Naive thymus-derived CD8-positive, alpha-beta T cell (primary cell): ENCODE measurements at regions not wholly inside any gene's neighbourhood (a gene's known extent, or its start where the extent isn't known, plus 50 kb on each side); places are given as distances from the start of the nearest gene placed in this dataset.
"Not testable (repeated sequence)": the region's sequence is repeated elsewhere in the genome, so short reads cannot be mapped to it uniquely, and the experiment has no call there.

Experiments
- ATAC-seq, 2 donors: fragments of 150-1000 bp; cut with Tn5 transposase in 1 of 2; sonication (Bioruptor Pico), chemical (Tn5 transposase) in 1 of 2; 1 replicate in 1 of 2; 2 replicates in 1 of 2; pipeline ENCODE4 v1.10.0; 2021; ENCODE audit warnings: mild to moderate bottlenecking in 2 of 2, moderate library complexity in 2 of 2
- POLR2A ChIA-PET: fragments of 350-600 bp; sonication (Branson Sonifier 250); formaldehyde crosslinking; loops from one replicate; lab custom pipeline; 2021; ENCODE audit warnings: antibody characterized with exemption; lab: Charles Lee
- DNase-seq, 10 donors: peaks; one replicate each; pipeline versions ENCODE4 v3.0.0 to v3.0.0-alpha.2; 2020 to 2022
- H3K27ac Mint-ChIP-seq, 10 donors: one replicate each; pipeline ENCODE4 v1.8.0; 2020 to 2022; ENCODE audit warnings: mild to moderate bottlenecking in 10 of 10, mixed read lengths in 10 of 10, moderate library complexity in 4 of 10, inconsistent platforms in 1 of 10
- H3K27me3 Mint-ChIP-seq, 5 donors: one replicate each; pipeline ENCODE4 v1.8.0; 2021 to 2022; ENCODE audit warnings: mixed read lengths in 5 of 5
- H3K36me3 Mint-ChIP-seq, 3 donors: one replicate each; pipeline ENCODE4 v1.8.0; 2020 to 2022; ENCODE audit warnings: mixed read lengths in 3 of 3, mild to moderate bottlenecking in 2 of 3, inconsistent platforms in 1 of 3
- H3K4me1 Mint-ChIP-seq, 4 donors: one replicate each; pipeline ENCODE4 v1.8.0; 2021 to 2022; ENCODE audit warnings: mixed read lengths in 4 of 4
- H3K4me3 Mint-ChIP-seq, 10 donors: one replicate each; pipeline ENCODE4 v1.8.0; 2020 to 2022; ENCODE audit warnings: mild to moderate bottlenecking in 10 of 10, mixed read lengths in 10 of 10, moderate library complexity in 6 of 10, inconsistent platforms in 1 of 10
- H3K9me3 Mint-ChIP-seq, 9 donors: one replicate each; pipeline ENCODE4 v1.8.0; 2020 to 2022; ENCODE audit warnings: mixed read lengths in 9 of 9, mild to moderate bottlenecking in 3 of 9, inconsistent platforms in 1 of 9, moderate library complexity in 1 of 9

GRCh38 chr3:151675858-151676615 lies 57.7 kb upstream of the AADACL2 start:
- Mint-ChIP-seq H3K27me3 (peaks cover 0 to 5% (median 2%) of the 10 kb centered on the region in 5 donors), H3K36me3 (no peaks in the 10 kb centered on the region), H3K4me1 (no peaks in the 10 kb centered on the region), H3K9me3 (peaks cover 0 to 16% (median 3%) of the 10 kb centered on the region in 9 donors), H3K27ac (no peak overlapping the region), H3K4me3 (no peak overlapping the region)
- DNase-seq (no peak), ATAC-seq (no peak)
- POLR2A ChIA-PET = no interaction called here

GRCh38 chr3:151673974-151674373 lies 59.8 kb upstream of the AADACL2 start:
- Mint-ChIP-seq H3K9me3 (peaks cover 0 to 16% (median 1%) of the 10 kb centered on the region in 9 donors), H3K27me3 (peaks cover 0 to 4% (median 2%) of the 10 kb centered on the region in 5 donors), H3K27ac (no peak overlapping the region), H3K4me1 (no peaks in the 10 kb centered on the region), H3K4me3 (no peak overlapping the region), H3K36me3 (no peaks in the 10 kb centered on the region)
- no peak for DNase-seq
- ATAC-seq = no peak
- POLR2A ChIA-PET = no interaction called here

GRCh38 chr3:151667762-151668161 lies 66.0 kb upstream of the AADACL2 start:
- DNase-seq, POLR2A ChIA-PET, ATAC-seq, H3K4me3 Mint-ChIP-seq, H3K27ac Mint-ChIP-seq, H3K27me3 Mint-ChIP-seq, H3K4me1 Mint-ChIP-seq, H3K36me3 Mint-ChIP-seq: not testable (repeated sequence)
- peaks cover 0 to 15% (median 1%) of the 10 kb centered on the region in 9 donors for H3K9me3 Mint-ChIP-seq

- no peaks in the 10 kb centered on the region for H3K9me3 Mint-ChIP-seq
- H3K27me3 Mint-ChIP-seq = no peaks in the 10 kb centered on the region
- ATAC-seq (no peak), DNase-seq (no peak)
- H3K4me1 Mint-ChIP-seq = no peaks in the 10 kb centered on the region
- no peak overlapping the region for H3K27ac Mint-ChIP-seq
- H3K36me3 Mint-ChIP-seq = no peaks in the 10 kb centered on the region
- POLR2A ChIA-PET = no interaction called here
- H3K4me3 Mint-ChIP-seq = no peak overlapping the region
Measured at GRCh38 chr3:151660885-151661284, 72.8 kb upstream of the AADACL2 start.

GRCh38 chr3:151644986-151645385 lies 88.7 kb upstream of the AADACL2 start:
- Mint-ChIP-seq H3K36me3 (no peaks in the 10 kb centered on the region), H3K4me1 (no peaks in the 10 kb centered on the region), H3K27me3 (peaks cover 0 to 8% (median 2%) of the 10 kb centered on the region in 5 donors), H3K27ac (no peak overlapping the region), H3K9me3 (peaks cover 0 to 9% (median 0%) of the 10 kb centered on the region in 9 donors), H3K4me3 (no peak overlapping the region)
- no peak for ATAC-seq
- no peak for DNase-seq
- POLR2A ChIA-PET = no interaction called here

- no peak for ATAC-seq
- POLR2A ChIA-PET = no interaction called here
- DNase-seq = no peak
- H3K27me3 Mint-ChIP-seq = peaks cover 0 to 4% (median 0%) of the 10 kb centered on the region in 5 donors
- no peaks in the 10 kb centered on the region for H3K4me1 Mint-ChIP-seq
- H3K27ac Mint-ChIP-seq = no peak overlapping the region
- H3K36me3 Mint-ChIP-seq = no peaks in the 10 kb centered on the region
- peaks cover 0 to 3% (median 0%) of the 10 kb centered on the region in 9 donors for H3K9me3 Mint-ChIP-seq
- no peak overlapping the region for H3K4me3 Mint-ChIP-seq
Measured at GRCh38 chr3:151644020-151644620, 89.6 kb upstream of the AADACL2 start.

- Mint-ChIP-seq H3K27ac (no peak overlapping the region), H3K27me3 (peaks cover 0 to 4% (median 0%) of the 10 kb centered on the region in 5 donors), H3K9me3 (peaks cover 0 to 3% (median 0%) of the 10 kb centered on the region in 9 donors), H3K4me1 (no peaks in the 10 kb centered on the region), H3K4me3 (no peak overlapping the region), H3K36me3 (no peaks in the 10 kb centered on the region)
- no peak for ATAC-seq
- DNase-seq = no peak
- POLR2A ChIA-PET = no interaction called here
Measured at GRCh38 chr3:151639418-151639740, 94.3 kb upstream of the AADACL2 start.

GRCh38 chr3:151638555-151639417 lies 94.9 kb upstream of the AADACL2 start:
- no peaks in the 10 kb centered on the region for H3K36me3 Mint-ChIP-seq
- no peak overlapping the region for H3K4me3 Mint-ChIP-seq
- H3K27ac Mint-ChIP-seq = no peak overlapping the region
- ATAC-seq = no peak
- H3K4me1 Mint-ChIP-seq = no peaks in the 10 kb centered on the region
- POLR2A ChIA-PET = no interaction called here
- peaks cover 0 to 4% (median 0%) of the 10 kb centered on the region in 5 donors for H3K27me3 Mint-ChIP-seq
- DNase-seq = no peak
- H3K9me3 Mint-ChIP-seq = peaks cover 0 to 3% (median 0%) of the 10 kb centered on the region in 9 donors

GRCh38 chr3:151635905-151636304 lies 97.8 kb upstream of the AADACL2 start:
- H3K4me1 Mint-ChIP-seq = no peaks in the 10 kb centered on the region
- H3K27ac Mint-ChIP-seq = no peak overlapping the region
- H3K9me3 Mint-ChIP-seq = peaks cover 0 to 3% (median 0%) of the 10 kb centered on the region in 9 donors
- H3K27me3 Mint-ChIP-seq = peaks cover 0 to 4% (median 1%) of the 10 kb centered on the region in 5 donors
- no peaks in the 10 kb centered on the region for H3K36me3 Mint-ChIP-seq
- ATAC-seq = no peak
- no peak overlapping the region for H3K4me3 Mint-ChIP-seq
- DNase-seq = no peak
- POLR2A ChIA-PET = no interaction called here

GRCh38 chr3:151631946-151632345 lies 101.8 kb upstream of the AADACL2 start:
- H3K9me3 Mint-ChIP-seq = peaks cover 0 to 2% (median 0%) of the 10 kb centered on the region in 9 donors
- no peak overlapping the region for H3K27ac Mint-ChIP-seq
- no peaks in the 10 kb centered on the region for H3K4me1 Mint-ChIP-seq
- DNase-seq = no peak
- H3K27me3 Mint-ChIP-seq = peaks cover 0 to 7% (median 2%) of the 10 kb centered on the region in 5 donors
- H3K4me3 Mint-ChIP-seq = no peak overlapping the region
- POLR2A ChIA-PET = no interaction called here
- no peak for ATAC-seq
- H3K36me3 Mint-ChIP-seq = no peaks in the 10 kb centered on the region

GRCh38 chr3:151630938-151631441 lies 102.7 kb upstream of the AADACL2 start:
- H3K4me3 Mint-ChIP-seq = no peak overlapping the region

GRCh38 chr3:151630035-151630434 lies 103.7 kb upstream of the AADACL2 start:
- no peak overlapping the region for H3K4me3 Mint-ChIP-seq
- no peak overlapping the region for H3K27ac Mint-ChIP-seq
- DNase-seq (no peak), ATAC-seq (no peak)
- no peaks in the 10 kb centered on the region for H3K36me3 Mint-ChIP-seq
- H3K9me3 Mint-ChIP-seq = peaks cover 0 to 3% (median 0%) of the 10 kb centered on the region in 9 donors
- H3K27me3 Mint-ChIP-seq = peaks cover 0 to 7% (median 2%) of the 10 kb centered on the region in 5 donors
- no peaks in the 10 kb centered on the region for H3K4me1 Mint-ChIP-seq
- POLR2A ChIA-PET = no interaction called here

More at GRCh38 chr3:151630938-151631441, 102.7 kb upstream of the AADACL2 start:
- POLR2A ChIA-PET = no interaction called here
- H3K4me1 Mint-ChIP-seq = no peaks in the 10 kb centered on the region
- peaks cover 0 to 7% (median 2%) of the 10 kb centered on the region in 5 donors for H3K27me3 Mint-ChIP-seq
- DNase-seq (no peak), ATAC-seq (no peak)
- H3K36me3 Mint-ChIP-seq = no peaks in the 10 kb centered on the region
- peaks cover 0 to 3% (median 0%) of the 10 kb centered on the region in 9 donors for H3K9me3 Mint-ChIP-seq
- no peak overlapping the region for H3K27ac Mint-ChIP-seq
